PC-3 (cell line): ENCODE measurements at regions not wholly inside any gene's neighbourhood (a gene's known extent, or its start where the extent isn't known, plus 50 kb on each side); places are given as distances from the start of the nearest gene placed in this dataset.

Source experiments
- ATAC-seq: fragments of 200-7000 bp; cut with Tn5 transposase; 2 replicates; pipeline ENCODE4 v1.9.1; 2020; ENCODE audit warnings: mild to moderate bottlenecking, moderate library complexity
- BruUV-seq: library from RNA; stranded (reverse); fragments of 400-500 nt; replicated peaks from 2 replicates; lab custom pipeline; 2021; lab: Mats Ljungman, UMichigan
- CTCF ChIA-PET: fragments of 300-600 bp; sonication (Branson Sonifier 250); formaldehyde crosslinking; loops from one replicate; lab custom pipeline; 2022; ENCODE audit warnings: antibody characterized with exemption; lab: Charles Lee
- POLR2A ChIA-PET: fragments of 300-600 bp; sonication (Branson Sonifier 250); formaldehyde crosslinking; loops from one replicate; lab custom pipeline; 2022; ENCODE audit warnings: antibody characterized with exemption; ENCODE audit not compliant: unreplicated experiment; lab: Charles Lee
- DNase-seq: peaks from one replicate; pipeline ENCODE4 v3.0.0-alpha.2; 2015
- H2AFZ ChIP-seq: fragments of 300-600 bp; sonication (generic); 2 replicates; pipeline ENCODE4 v1.6.0; 2016; ENCODE audit warnings: antibody characterized with exemption, low read length
- H3F3A ChIP-seq: fragments of 300-600 bp; sonication (generic); one replicate; pipeline ENCODE4 v1.6.0; 2017; ENCODE audit warnings: antibody characterized with exemption, low read length, control low read depth, mild to moderate bottlenecking; ENCODE audit not compliant: unreplicated experiment
- H3K27ac ChIP-seq: fragments of 300-600 bp; sonication (generic); 2 replicates; pipeline ENCODE4 v1.5.1; 2016; ENCODE audit warnings: mild to moderate bottlenecking, low read length
- H3K27me3 ChIP-seq: fragments of 300-600 bp; sonication (generic); 2 replicates; pipeline ENCODE4 v1.6.1; 2016; ENCODE audit warnings: low read length, mixed read lengths
- H3K36me3 ChIP-seq: fragments of 300-600 bp; sonication (generic); 2 replicates; pipeline ENCODE4 v1.6.1; 2016; ENCODE audit warnings: low read depth, mixed run types, low read length, mixed read lengths
- H3K4me1 ChIP-seq: fragments of 300-600 bp; sonication (generic); 2 replicates; pipeline ENCODE4 v1.5.1; 2016; ENCODE audit warnings: low read length; ENCODE audit not compliant: insufficient read depth
- H3K4me2 ChIP-seq: fragments of 300-600 bp; sonication (generic); 2 replicates; pipeline ENCODE4 v1.6.0; 2016; ENCODE audit warnings: low read length
- H3K4me3 ChIP-seq: fragments of 300-600 bp; sonication (generic); 2 replicates; pipeline ENCODE4 v1.5.1; 2016; ENCODE audit warnings: mild to moderate bottlenecking, low read length, mixed read lengths
- H3K79me2 ChIP-seq: fragments of 300-600 bp; sonication (generic); 2 replicates; pipeline ENCODE4 v1.6.1; 2017; ENCODE audit warnings: low read length, mixed read lengths
- H3K9ac ChIP-seq: fragments of 300-600 bp; sonication (generic); 2 replicates; pipeline ENCODE4 v1.6.0; 2016; ENCODE audit warnings: mild to moderate bottlenecking, low read length
- H3K9me2 ChIP-seq: fragments of 300-600 bp; sonication (generic); replicated peaks from 2 replicates; pipeline ENCODE4 v1.6.1; 2016; ENCODE audit warnings: mixed run types, low read length, mixed read lengths
- H3K9me3 ChIP-seq: fragments of 300-600 bp; sonication (generic); 2 replicates; pipeline ENCODE4 v1.6.1; 2016; ENCODE audit warnings: low read length, mixed read lengths
- H4K20me1 ChIP-seq: fragments of 300-600 bp; sonication (generic); 2 replicates; pipeline ENCODE4 v1.6.1; 2016; ENCODE audit warnings: low read length, mixed read lengths
- EZH2 ChIP-seq: fragments of 300-600 bp; sonication (generic); IDR thresholded peaks from one replicate; pipeline ENCODE4 v1.6.1; 2017; ENCODE audit warnings: antibody characterized with exemption, mild to moderate bottlenecking, low read length; ENCODE audit not compliant: unreplicated experiment
- EZH2phosphoT487 ChIP-seq: fragments of 300-600 bp; sonication (generic); IDR thresholded peaks from 2 replicates; pipeline ENCODE4 v1.6.1; 2018; ENCODE audit warnings: mild to moderate bottlenecking, antibody characterized with exemption, low read length, borderline replicate concordance
- intact Hi-C: fragments of 100-400 bp; cut with micrococcal nuclease; formaldehyde crosslinking; loops from 2 replicates; pipeline ENCODE4 v1.9.0; 2023
- TF ChIP-seq, protein P1 (sequence below): fragments of 300-600 bp; sonication (generic); conservative IDR thresholded peaks from 2 replicates; pipeline ENCODE4 v1.5.1; 2017; ENCODE audit warnings: antibody characterized with exemption, low read depth, mild to moderate bottlenecking, low read length

DNA sequence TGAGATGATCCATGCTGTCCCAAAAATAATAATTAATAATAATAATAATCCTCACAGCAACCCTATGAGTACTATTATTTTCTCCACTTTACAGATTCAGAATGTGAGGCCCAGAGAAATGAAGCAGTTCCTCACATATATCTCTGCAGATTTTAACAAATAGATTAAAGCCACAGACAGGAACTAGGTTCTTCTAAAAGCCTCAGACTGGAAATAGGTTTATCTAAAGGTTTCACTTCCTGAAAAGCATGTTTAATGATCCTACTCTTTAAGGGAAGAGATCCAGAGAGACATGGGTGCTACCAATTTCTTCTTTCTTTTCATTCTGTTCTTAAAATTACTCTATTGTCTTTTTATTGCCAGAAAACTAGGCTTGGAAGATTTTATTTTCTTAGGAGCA is 1079.4 kb upstream of the COX7C start:
- 0 out of 2 replicates have a peak, but pooled peaks cover 4% of the 10 kb centered on the region for H3K27me3 ChIP-seq
- H3K4me2 ChIP-seq: no peak overlapping the region
- CTCF ChIA-PET: no interaction called here
- ATAC-seq (no peak), DNase-seq (no peak)
- no peaks in the 10 kb centered on the region for H3K9me2 ChIP-seq
- no peaks in the 10 kb centered on the region for H3F3A ChIP-seq
- BruUV-seq: no TSS peak
- no peaks in the 10 kb centered on the region for H3K79me2 ChIP-seq
- POLR2A ChIA-PET: no interaction called here
- TF ChIP-seq, protein P1, sequence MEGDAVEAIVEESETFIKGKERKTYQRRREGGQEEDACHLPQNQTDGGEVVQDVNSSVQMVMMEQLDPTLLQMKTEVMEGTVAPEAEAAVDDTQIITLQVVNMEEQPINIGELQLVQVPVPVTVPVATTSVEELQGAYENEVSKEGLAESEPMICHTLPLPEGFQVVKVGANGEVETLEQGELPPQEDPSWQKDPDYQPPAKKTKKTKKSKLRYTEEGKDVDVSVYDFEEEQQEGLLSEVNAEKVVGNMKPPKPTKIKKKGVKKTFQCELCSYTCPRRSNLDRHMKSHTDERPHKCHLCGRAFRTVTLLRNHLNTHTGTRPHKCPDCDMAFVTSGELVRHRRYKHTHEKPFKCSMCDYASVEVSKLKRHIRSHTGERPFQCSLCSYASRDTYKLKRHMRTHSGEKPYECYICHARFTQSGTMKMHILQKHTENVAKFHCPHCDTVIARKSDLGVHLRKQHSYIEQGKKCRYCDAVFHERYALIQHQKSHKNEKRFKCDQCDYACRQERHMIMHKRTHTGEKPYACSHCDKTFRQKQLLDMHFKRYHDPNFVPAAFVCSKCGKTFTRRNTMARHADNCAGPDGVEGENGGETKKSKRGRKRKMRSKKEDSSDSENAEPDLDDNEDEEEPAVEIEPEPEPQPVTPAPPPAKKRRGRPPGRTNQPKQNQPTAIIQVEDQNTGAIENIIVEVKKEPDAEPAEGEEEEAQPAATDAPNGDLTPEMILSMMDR: no peak
- TF ChIP-seq EZH2 (no peak), EZH2phosphoT487 (no peak)
- H4K20me1 ChIP-seq: no peaks in the 10 kb centered on the region
- H3K9ac ChIP-seq: no peak overlapping the region
- H3K4me3 ChIP-seq: no peak overlapping the region
- no peaks in the 10 kb centered on the region for H3K9me3 ChIP-seq
- no peak overlapping the region for H2AFZ ChIP-seq
- no peak overlapping the region for H3K27ac ChIP-seq
- no peaks in the 10 kb centered on the region for H3K36me3 ChIP-seq
- intact Hi-C loops: no loop called here
- H3K4me1 ChIP-seq: no peaks in the 10 kb centered on the region

DNA sequence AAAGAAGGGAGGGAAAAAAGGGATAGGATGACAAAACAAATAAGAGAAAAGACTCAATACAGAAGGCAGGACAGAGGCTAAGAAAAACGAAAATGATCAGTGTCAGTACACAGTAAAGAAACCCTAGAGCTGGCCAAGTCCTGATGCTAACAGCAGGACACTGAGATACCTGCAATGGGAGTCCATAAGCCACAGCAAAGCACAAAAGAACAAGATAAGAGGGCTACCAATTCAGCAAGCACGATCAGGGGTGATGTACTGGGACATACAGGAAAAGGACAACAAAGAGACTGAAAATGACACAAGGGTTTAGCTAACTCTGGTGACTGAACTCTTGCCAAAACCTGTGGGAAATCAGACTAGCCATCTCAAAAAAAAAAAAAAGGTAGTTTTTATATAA is 1072.6 kb upstream of the COX7C start:
- Histone ChIP-seq H3K4me2 (no peak overlapping the region), H3K4me3 (no peak overlapping the region), H3K9ac (no peak overlapping the region), H4K20me1 (no peaks in the 10 kb centered on the region), H3K27ac (no peak overlapping the region), H3K4me1 (no peaks in the 10 kb centered on the region), H3K79me2 (no peaks in the 10 kb centered on the region), H3K27me3 (peaks cover 8% of the 10 kb centered on the region; the same call in 1 of the 2 replicates), H3F3A (no peaks in the 10 kb centered on the region), H3K9me2 (no peaks in the 10 kb centered on the region), H3K36me3 (no peaks in the 10 kb centered on the region), H2AFZ (no peak overlapping the region), H3K9me3 (no peaks in the 10 kb centered on the region)
- CTCF ChIA-PET: no interaction called here
- intact Hi-C loops: no loop called here
- TF ChIP-seq EZH2phosphoT487 (no peak), EZH2 (no peak)
- TF ChIP-seq, protein P1: no peak
- POLR2A ChIA-PET: no interaction called here
- ATAC-seq (no peak), DNase-seq (no peak)
- no TSS peak for BruUV-seq

DNA sequence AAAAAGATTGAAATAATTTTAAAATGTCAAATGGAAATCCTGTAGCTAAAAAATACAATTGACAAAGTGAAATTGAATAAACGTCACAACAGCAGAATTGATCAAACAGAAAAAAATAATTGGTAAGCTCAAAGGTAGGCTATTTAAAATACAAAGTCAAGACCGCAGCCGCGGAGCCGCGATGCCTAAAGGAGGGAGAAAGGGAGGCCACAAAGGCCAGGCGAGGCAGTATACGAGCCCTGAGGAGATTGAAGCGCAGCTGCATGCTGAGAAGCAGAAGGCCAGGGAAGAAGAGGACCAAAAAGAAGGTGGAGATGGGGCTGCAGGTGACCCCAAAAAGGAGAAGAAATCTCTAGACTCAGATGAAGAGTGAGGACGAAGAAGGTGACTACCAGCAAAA is 1068.5 kb upstream of the COX7C start:
- Histone ChIP-seq H3K27me3 (peaks cover 4% of the 10 kb centered on the region; the same call in 1 of the 2 replicates), H4K20me1 (no peaks in the 10 kb centered on the region), H3K4me2 (no peak overlapping the region), H3K36me3 (no peaks in the 10 kb centered on the region), H3K79me2 (no peaks in the 10 kb centered on the region), H3K4me3 (no peak overlapping the region), H2AFZ (no peak overlapping the region), H3F3A (no peaks in the 10 kb centered on the region), H3K27ac (no peak overlapping the region), H3K9me3 (no peaks in the 10 kb centered on the region), H3K9ac (no peak overlapping the region), H3K9me2 (no peaks in the 10 kb centered on the region), H3K4me1 (no peaks in the 10 kb centered on the region)
- DNase-seq (no peak), ATAC-seq (no peak)
- POLR2A ChIA-PET: no interaction called here
- CTCF ChIA-PET: no interaction called here
- BruUV-seq: no TSS peak
- intact Hi-C loops: no loop called here
- TF ChIP-seq EZH2phosphoT487: no peak
- no peak for TF ChIP-seq EZH2
- TF ChIP-seq, protein P1: no peak
